ENCODE measurements at regions not wholly inside any gene's neighbourhood (a gene's known extent, or its start where the extent isn't known, plus 50 kb on each side); places are given as distances from the start of the nearest gene placed in this dataset.

DNA sequence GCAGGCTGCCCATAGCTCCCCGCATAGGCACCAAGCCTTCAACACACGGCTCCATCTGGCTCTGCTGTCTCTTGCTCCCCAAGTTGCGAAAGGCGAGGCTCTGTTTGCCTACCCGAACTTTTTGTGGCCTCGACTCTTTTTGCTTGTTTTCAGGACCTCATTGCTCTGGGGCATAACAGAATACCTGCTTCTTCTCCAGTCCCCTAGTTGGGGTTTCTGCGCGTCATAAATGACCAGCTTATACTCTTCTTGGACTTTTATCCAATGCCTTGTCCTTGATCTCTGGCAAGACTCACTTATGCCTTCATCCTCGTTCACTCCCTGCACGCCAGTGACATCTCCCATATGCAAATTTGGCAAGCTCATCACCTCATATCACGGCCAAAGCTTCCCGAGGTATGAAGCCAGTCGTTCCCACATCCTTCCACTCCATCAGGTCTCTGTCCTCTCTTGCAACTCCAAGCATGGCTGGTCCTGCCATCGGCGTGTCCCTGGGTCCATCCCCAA lies 238.8 kb upstream of the ADAMTS16 start:
- Mint-ChIP-seq H3K27me3 (ENCODE audit: low read depth) (no peaks in the 10 kb centered on the region; the same call in 1 of the 2 replicates), H3K36me3 (ENCODE audit: insufficient read depth in 1 of 3, low read depth in 3 of 3) (no peaks in the 10 kb centered on the region), H3K9me3 (no peaks in the 10 kb centered on the region), H3K27ac (no peak overlapping the region; a peak in 1 of 7 replicates), H3K4me1 (no peaks in the 10 kb centered on the region), H3K4me3 (no peak overlapping the region)
- no CpG with 5 or more reads among the region's 15 CpGs for WGBS (ENCODE audit: extremely low coverage, insufficient read length, low lambda C conversion rate)
- H3K14ac ChIP-seq (ENCODE audit: insufficient read depth, low read length), result no peak overlapping the region
- no peaks in the 10 kb centered on the region for H3K27me3 ChIP-seq (ENCODE audit: insufficient read depth, low read length)
- H4K8ac ChIP-seq (replicated peaks; ENCODE audit: insufficient read length, low read depth, low read length), result no peak overlapping the region
- no peak overlapping the region for H4K5ac ChIP-seq (ENCODE audit: insufficient read length, low read depth, low read length)
- no peak overlapping the region for H3K9ac ChIP-seq (ENCODE audit: extremely low read depth, insufficient read length, low read length)
- H2BK120ac ChIP-seq (ENCODE audit: low read depth, low read length, poor library complexity, severe bottlenecking), result no peak overlapping the region
- no peak overlapping the region for H3T11ph ChIP-seq (ENCODE audit: low read length)
- H3K4me2 ChIP-seq (ENCODE audit: insufficient read depth, insufficient read length, low read length), result no peak overlapping the region
- no peak overlapping the region for H3K56ac ChIP-seq (ENCODE audit: insufficient read length, low read depth, low read length)
- H2BK20ac ChIP-seq (ENCODE audit: low read depth, low read length, poor library complexity, severe bottlenecking), result no peak overlapping the region
- no peak overlapping the region for H4K91ac ChIP-seq (ENCODE audit: insufficient read length, low read depth, low read length)
- no peak overlapping the region for H3K18ac ChIP-seq (ENCODE audit: insufficient read length, low read depth, low read length)
- H2AFZ ChIP-seq (ENCODE audit: low read length), result no peak overlapping the region
- TF ChIP-seq, protein P1, sequence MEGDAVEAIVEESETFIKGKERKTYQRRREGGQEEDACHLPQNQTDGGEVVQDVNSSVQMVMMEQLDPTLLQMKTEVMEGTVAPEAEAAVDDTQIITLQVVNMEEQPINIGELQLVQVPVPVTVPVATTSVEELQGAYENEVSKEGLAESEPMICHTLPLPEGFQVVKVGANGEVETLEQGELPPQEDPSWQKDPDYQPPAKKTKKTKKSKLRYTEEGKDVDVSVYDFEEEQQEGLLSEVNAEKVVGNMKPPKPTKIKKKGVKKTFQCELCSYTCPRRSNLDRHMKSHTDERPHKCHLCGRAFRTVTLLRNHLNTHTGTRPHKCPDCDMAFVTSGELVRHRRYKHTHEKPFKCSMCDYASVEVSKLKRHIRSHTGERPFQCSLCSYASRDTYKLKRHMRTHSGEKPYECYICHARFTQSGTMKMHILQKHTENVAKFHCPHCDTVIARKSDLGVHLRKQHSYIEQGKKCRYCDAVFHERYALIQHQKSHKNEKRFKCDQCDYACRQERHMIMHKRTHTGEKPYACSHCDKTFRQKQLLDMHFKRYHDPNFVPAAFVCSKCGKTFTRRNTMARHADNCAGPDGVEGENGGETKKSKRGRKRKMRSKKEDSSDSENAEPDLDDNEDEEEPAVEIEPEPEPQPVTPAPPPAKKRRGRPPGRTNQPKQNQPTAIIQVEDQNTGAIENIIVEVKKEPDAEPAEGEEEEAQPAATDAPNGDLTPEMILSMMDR (conservative IDR thresholded peaks at IDR 0.05), result no peak
- peaks cover 3% of the 10 kb centered on the region for H3K23me2 ChIP-seq (ENCODE audit: insufficient read length, low read depth, low read length, poor library complexity, severe bottlenecking)
- H2BK5ac ChIP-seq (ENCODE audit: insufficient read length, low read length), result no peak overlapping the region
- H2AK5ac ChIP-seq (ENCODE audit: insufficient read length, low read length), result no peak overlapping the region
- no peak overlapping the region for H3K23ac ChIP-seq (ENCODE audit: insufficient read length, low read depth, low read length)
- H3K9me3 ChIP-seq (ENCODE audit: control insufficient read depth, low read depth, low read length), result no peaks in the 10 kb centered on the region
- H3K4ac ChIP-seq (ENCODE audit: low read depth, low read length), result no peak overlapping the region
- H2BK12ac ChIP-seq (ENCODE audit: insufficient read length, low read depth, low read length), result no peak overlapping the region
- H3K79me2 ChIP-seq (ENCODE audit: insufficient read depth, low read length), result no peaks in the 10 kb centered on the region
- no peaks in the 10 kb centered on the region for H3K4me1 ChIP-seq (ENCODE audit: insufficient read depth, low read length)
- H4K20me1 ChIP-seq (ENCODE audit: control insufficient read depth, insufficient read depth, insufficient read length), result no peaks in the 10 kb centered on the region
- H3K79me1 ChIP-seq (ENCODE audit: insufficient read depth, low read depth, low read length, poor library complexity, severe bottlenecking), result no peaks in the 10 kb centered on the region
- no peak overlapping the region for H3K27ac ChIP-seq (ENCODE audit: insufficient read length, low read depth, low read length)
- H2BK15ac ChIP-seq (ENCODE audit: low read depth, low read length), result no peak overlapping the region
- DNase-seq, result no peak

Data from H9 (cell line).